RWPE2 (cell line): ENCODE measurements at regions not wholly inside any gene's neighbourhood (a gene's known extent, or its start where the extent isn't known, plus 50 kb on each side); places are given as distances from the start of the nearest gene placed in this dataset.

Source experiments
- ATAC-seq: fragments of 200-7000 bp; cut with Tn5 transposase; 3 replicates; pipeline ENCODE4 v1.9.1; 2021; ENCODE audit warnings: low read depth
- DNase-seq: peaks from one replicate; pipeline ENCODE4 v3.0.0-alpha.2; 2020; ENCODE audit warnings: low spot score
- H3K27ac ChIP-seq: fragments of 450-650 bp; 2 replicates; pipeline ENCODE4 v1.5.1; 2017; ENCODE audit warnings: mild to moderate bottlenecking; ENCODE audit not compliant: poor library complexity, severe bottlenecking
- H3K27me3 ChIP-seq: fragments of 250-450 bp; sonication (Bioruptor Pico); 2 replicates; pipeline ENCODE4 v1.5.1; 2021; ENCODE audit warnings: mild to moderate bottlenecking, moderate library complexity; ENCODE audit not compliant: insufficient read depth, poor library complexity, severe bottlenecking
- H3K36me3 ChIP-seq: fragments of 250-450 bp; sonication (Bioruptor Pico); 2 replicates; pipeline ENCODE4 v1.5.1; 2020; ENCODE audit warnings: low read depth, mild to moderate bottlenecking, moderate library complexity
- H3K4me1 ChIP-seq: fragments of 250-450 bp; sonication (Bioruptor Pico); 2 replicates; pipeline ENCODE4 v1.5.1; 2021; ENCODE audit warnings: mild to moderate bottlenecking, moderate library complexity; ENCODE audit not compliant: insufficient read depth, poor library complexity, severe bottlenecking
- H3K4me3 ChIP-seq: fragments of 250-450 bp; sonication (Bioruptor Pico); 2 replicates; pipeline ENCODE4 v1.5.1; 2021; ENCODE audit warnings: mild to moderate bottlenecking, moderate library complexity; ENCODE audit not compliant: severe bottlenecking
- H3K9me3 ChIP-seq: fragments of 250-450 bp; sonication (Bioruptor Pico); 2 replicates; pipeline ENCODE4 v1.5.1; 2021; ENCODE audit warnings: mild to moderate bottlenecking, moderate library complexity; ENCODE audit not compliant: severe bottlenecking
- TF ChIP-seq, protein P1 (sequence below): fragments of 450-650 bp; IDR thresholded peaks from one replicate; pipeline ENCODE4 v1.5.1; 2017; ENCODE audit warnings: mild to moderate bottlenecking, moderate library complexity; ENCODE audit not compliant: poor library complexity, severe bottlenecking

DNA sequence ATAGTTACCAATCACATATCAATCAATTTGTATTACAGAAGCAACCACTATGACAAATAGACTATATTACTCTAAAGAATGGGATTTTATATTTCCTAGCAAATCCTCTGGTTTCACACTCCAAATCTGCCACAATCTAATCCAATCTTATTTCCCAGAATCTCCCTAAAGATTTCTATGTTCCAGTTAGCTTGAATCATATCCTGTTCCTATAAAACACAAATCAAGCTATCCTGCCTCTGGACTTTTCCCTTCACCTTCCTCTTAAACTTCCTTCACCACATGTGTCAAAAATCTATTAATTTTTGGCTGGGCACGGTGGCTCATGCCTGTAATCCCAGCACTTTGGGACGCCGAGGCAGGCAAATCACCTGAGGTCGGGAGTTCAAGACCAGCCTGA, 50.0 kb downstream of the PIK3C2A start:
- Histone ChIP-seq H3K4me3 (no peak overlapping the region), H3K27me3 (no peaks in the 10 kb centered on the region), H3K36me3 (peaks cover 22% of the 10 kb centered on the region), H3K27ac (no peak overlapping the region), H3K9me3 (no peaks in the 10 kb centered on the region), H3K4me1 (no peaks in the 10 kb centered on the region)
- DNase-seq (no peak), ATAC-seq (no peak)
- TF ChIP-seq, protein P1, sequence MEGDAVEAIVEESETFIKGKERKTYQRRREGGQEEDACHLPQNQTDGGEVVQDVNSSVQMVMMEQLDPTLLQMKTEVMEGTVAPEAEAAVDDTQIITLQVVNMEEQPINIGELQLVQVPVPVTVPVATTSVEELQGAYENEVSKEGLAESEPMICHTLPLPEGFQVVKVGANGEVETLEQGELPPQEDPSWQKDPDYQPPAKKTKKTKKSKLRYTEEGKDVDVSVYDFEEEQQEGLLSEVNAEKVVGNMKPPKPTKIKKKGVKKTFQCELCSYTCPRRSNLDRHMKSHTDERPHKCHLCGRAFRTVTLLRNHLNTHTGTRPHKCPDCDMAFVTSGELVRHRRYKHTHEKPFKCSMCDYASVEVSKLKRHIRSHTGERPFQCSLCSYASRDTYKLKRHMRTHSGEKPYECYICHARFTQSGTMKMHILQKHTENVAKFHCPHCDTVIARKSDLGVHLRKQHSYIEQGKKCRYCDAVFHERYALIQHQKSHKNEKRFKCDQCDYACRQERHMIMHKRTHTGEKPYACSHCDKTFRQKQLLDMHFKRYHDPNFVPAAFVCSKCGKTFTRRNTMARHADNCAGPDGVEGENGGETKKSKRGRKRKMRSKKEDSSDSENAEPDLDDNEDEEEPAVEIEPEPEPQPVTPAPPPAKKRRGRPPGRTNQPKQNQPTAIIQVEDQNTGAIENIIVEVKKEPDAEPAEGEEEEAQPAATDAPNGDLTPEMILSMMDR: no peak

DNA sequence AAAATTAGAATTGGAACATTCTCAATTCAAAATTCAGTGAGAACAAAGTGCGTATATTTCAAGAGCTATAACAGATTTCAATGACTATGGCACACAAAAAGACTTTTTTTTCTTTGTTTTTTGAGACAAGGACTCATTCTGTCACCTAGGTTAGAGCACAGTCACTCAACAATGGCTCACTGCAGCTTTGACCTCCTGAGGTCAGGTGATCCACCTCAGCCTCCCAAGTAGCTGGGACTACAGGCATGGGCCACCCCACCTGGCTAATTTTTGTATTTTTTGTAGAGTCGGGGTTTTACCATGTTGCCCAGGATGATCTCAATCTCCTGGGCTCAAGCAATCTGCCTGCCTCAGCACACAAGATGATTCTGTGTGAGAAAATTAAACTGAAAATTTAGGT, 51.5 kb downstream of the PIK3C2A start:
- TF ChIP-seq, protein P1: no peak
- ATAC-seq: no peak
- H3K36me3 ChIP-seq: peaks cover 36% of the 10 kb centered on the region
- H3K27ac ChIP-seq: no peak overlapping the region
- H3K27me3 ChIP-seq: no peaks in the 10 kb centered on the region
- H3K9me3 ChIP-seq: no peaks in the 10 kb centered on the region
- H3K4me3 ChIP-seq: no peak overlapping the region
- no peaks in the 10 kb centered on the region for H3K4me1 ChIP-seq
- DNase-seq: no peak

DNA sequence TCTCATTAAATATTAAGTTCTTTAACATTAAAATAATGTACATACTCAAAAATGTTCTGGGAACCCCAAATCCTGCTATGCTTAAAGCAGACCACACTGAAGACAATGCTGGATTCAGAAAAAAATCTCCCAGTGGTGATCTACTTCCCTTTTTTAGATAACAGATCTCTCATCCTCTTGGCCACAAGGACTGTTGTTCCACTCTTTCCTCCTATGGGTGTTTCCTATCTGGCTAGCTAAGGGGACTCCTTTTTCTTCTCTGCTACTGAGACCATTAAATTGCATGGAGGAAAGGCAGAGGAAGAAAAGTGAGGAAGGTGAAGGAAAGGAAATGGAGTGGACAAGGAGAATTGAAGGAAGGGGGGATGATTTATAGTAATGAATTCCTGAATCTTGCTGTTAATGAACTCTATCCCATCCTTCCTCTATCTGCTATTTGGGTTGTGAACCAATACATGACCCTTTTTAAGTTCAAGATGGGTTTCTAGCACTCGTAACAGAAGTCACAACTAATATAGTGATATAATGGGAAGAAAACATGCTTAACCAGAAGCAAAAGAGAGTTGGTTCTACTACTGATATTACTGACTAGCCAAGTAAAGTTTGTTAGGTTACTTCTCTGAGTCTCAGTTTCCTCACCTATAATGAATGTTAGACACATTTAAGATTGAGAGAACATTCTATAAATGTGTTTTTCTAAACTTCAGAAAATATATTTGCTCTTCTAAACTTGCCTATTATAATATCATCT, 53.2 kb downstream of the PIK3C2A start:
- H3K4me3 ChIP-seq: no peak overlapping the region
- peaks cover 44% of the 10 kb centered on the region for H3K36me3 ChIP-seq
- ATAC-seq (no peak), DNase-seq (no peak)
- H3K27ac ChIP-seq: no peak overlapping the region
- no peaks in the 10 kb centered on the region for H3K27me3 ChIP-seq
- TF ChIP-seq, protein P1: no peak
- H3K4me1 ChIP-seq: no peaks in the 10 kb centered on the region
- H3K9me3 ChIP-seq: no peaks in the 10 kb centered on the region

DNA sequence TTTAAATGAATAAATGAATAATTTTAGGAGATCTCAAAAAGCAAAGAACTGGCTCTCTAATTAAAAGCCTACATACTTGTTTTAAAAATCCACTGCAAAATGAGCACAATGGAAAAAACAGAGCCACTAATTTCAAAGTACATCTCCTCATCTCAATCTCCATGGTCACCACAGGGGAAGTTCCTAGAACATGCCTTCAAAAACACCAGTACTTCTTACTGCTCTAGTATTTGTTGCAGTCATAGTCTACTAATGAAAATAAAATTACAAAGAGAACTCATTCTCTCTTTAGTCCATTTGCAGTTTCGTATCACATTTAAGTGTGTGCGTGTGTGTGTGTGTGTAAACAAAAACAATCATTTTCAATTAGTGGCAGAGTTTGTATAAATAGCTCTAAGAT, 54.0 kb downstream of the PIK3C2A start:
- Histone ChIP-seq H3K9me3 (no peaks in the 10 kb centered on the region), H3K4me3 (no peak overlapping the region), H3K36me3 (peaks cover 52% of the 10 kb centered on the region), H3K27me3 (no peaks in the 10 kb centered on the region), H3K4me1 (no peaks in the 10 kb centered on the region), H3K27ac (no peak overlapping the region)
- DNase-seq (no peak), ATAC-seq (no peak)
- TF ChIP-seq, protein P1: no peak

DNA sequence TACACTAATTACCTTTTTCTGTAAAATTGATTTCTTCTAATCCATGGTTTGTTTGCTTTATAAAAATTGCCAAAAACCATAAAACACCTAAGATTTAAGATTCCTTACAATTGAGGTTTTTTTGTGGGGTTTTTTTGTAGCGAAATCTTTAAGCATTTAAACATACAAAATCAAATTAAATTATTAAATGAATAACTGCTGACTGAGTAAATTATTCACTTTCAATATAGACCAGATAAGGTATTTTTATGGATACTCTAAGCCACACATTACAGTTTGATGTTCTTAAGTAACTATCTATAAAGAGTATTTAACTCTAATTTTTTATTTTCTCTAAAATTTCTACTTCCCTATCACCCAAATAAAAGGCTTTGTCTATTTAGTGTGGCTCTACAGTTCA, 55.5 kb downstream of the PIK3C2A start:
- no peaks in the 10 kb centered on the region for H3K27me3 ChIP-seq
- no peak overlapping the region for H3K27ac ChIP-seq
- DNase-seq (no peak), ATAC-seq (no peak)
- H3K4me1 ChIP-seq: no peaks in the 10 kb centered on the region
- no peak overlapping the region for H3K4me3 ChIP-seq
- TF ChIP-seq, protein P1: no peak
- H3K36me3 ChIP-seq: peaks cover 59% of the 10 kb centered on the region
- no peaks in the 10 kb centered on the region for H3K9me3 ChIP-seq
